HCT116 (cell line): ENCODE measurements at regions not wholly inside any gene's neighbourhood (a gene's known extent, or its start where the extent isn't known, plus 50 kb on each side); places are given as distances from the start of the nearest gene placed in this dataset.

Source experiments
- ATAC-seq: fragments of 200-7000 bp; cut with Tn5 transposase; 2 replicates; pipeline ENCODE4 v1.9.1; 2020; ENCODE audit warnings: mild to moderate bottlenecking, moderate library complexity
- BruUV-seq: library from RNA; stranded (reverse); fragments of 400-500 nt; replicated peaks from 2 replicates; lab custom pipeline; 2021; lab: Mats Ljungman, UMichigan
- CTCF ChIA-PET: fragments of 300-600 bp; sonication (Branson Sonifier 250); formaldehyde crosslinking; loops from one replicate; lab custom pipeline; 2021; ENCODE audit warnings: antibody characterized with exemption; lab: Charles Lee
- POLR2A ChIA-PET: fragments of 300-600, 350-600 bp; sonication (Branson Sonifier 250); formaldehyde crosslinking; loops from one replicate; lab custom pipeline; 2021; ENCODE audit warnings: antibody characterized with exemption; lab: Charles Lee
- RAD21 ChIA-PET, 2 experiments: fragments of 300-600 bp; sonication (Branson Sonifier 250); formaldehyde crosslinking; loops; one replicate each; lab custom pipeline; 2023; ENCODE audit warnings: low total read pairs in 2 of 2; ENCODE audit not compliant: uncharacterized antibody in 2 of 2, unreplicated experiment in 2 of 2, low non-redundant PET in 1 of 2; lab: Charles Lee
- DNase-seq: peaks from one replicate; pipeline ENCODE4 v3.0.0-alpha.2; 2010; ENCODE audit warnings: low read depth, low spot score
- H2AFZ ChIP-seq: fragments of 200-600 bp; shearing (Covaris generic), sonication (generic); 2 replicates; pipeline ENCODE4 v1.6.1; 2017; ENCODE audit warnings: low read depth, mixed run types, mixed read lengths, antibody characterized with exemption, low read length; ENCODE audit not compliant: poor library complexity, severe bottlenecking
- H3K27ac ChIP-seq: 2 replicates; pipeline ENCODE4 v1.5.1; 2012; ENCODE audit warnings: low read depth, low read length
- H3K27me3 ChIP-seq: fragments of 200-600 bp; sonication (generic); 2 replicates; pipeline ENCODE4 v1.6.1; 2016; ENCODE audit warnings: mixed run types, low read length, mixed read lengths; ENCODE audit not compliant: insufficient read depth
- H3K36me3 ChIP-seq, 2 experiments: fragments of 200-500 bp in 1 of 2; fragments of 200-600 bp in 1 of 2; sonication (Bioruptor generic) in 1 of 2; sonication (generic) in 1 of 2; 2 replicates each; pipeline versions ENCODE4 v1.5.1 to v1.6.1; 2014 to 2016; ENCODE audit warnings: low read length in 2 of 2, inconsistent platforms in 1 of 2, mixed read lengths in 1 of 2, mixed run types in 1 of 2; ENCODE audit not compliant: insufficient read depth in 2 of 2, control insufficient read depth in 1 of 2
- H3K4me1 ChIP-seq, 2 experiments: fragments of 200-600 bp in 1 of 2; sonication (generic) in 1 of 2; 2 replicates each; pipeline versions ENCODE4 v1.5.1 to v1.6.1; 2012 to 2017; ENCODE audit warnings: low read length in 2 of 2, inconsistent platforms in 1 of 2, mild to moderate bottlenecking in 1 of 2, mixed read lengths in 1 of 2, mixed run types in 1 of 2, moderate library complexity in 1 of 2; ENCODE audit not compliant: insufficient read depth in 2 of 2, control insufficient read depth in 1 of 2
- H3K4me2 ChIP-seq: fragments of 200-600 bp; sonication (generic); 2 replicates; pipeline ENCODE4 v1.6.1; 2017; ENCODE audit warnings: mixed run types, low read length, mixed read lengths
- H3K4me3 ChIP-seq, 2 experiments: fragments of 200-600 bp in 1 of 2; sonication (generic) in 1 of 2; replicated peaks in 1 of 2; 2 replicates each; pipeline ENCODE4 v1.5.1; 2011 to 2016; ENCODE audit warnings: low read length in 2 of 2, control low read depth in 1 of 2, low read depth in 1 of 2, mild to moderate bottlenecking in 1 of 2, mixed read lengths in 1 of 2, mixed run types in 1 of 2
- H3K79me2 ChIP-seq: fragments of 200-600 bp; sonication (generic); 2 replicates; pipeline ENCODE4 v1.6.1; 2017; ENCODE audit warnings: mild to moderate bottlenecking, mixed run types, low read length, moderate library complexity, mixed read lengths; ENCODE audit not compliant: insufficient read depth
- H3K9ac ChIP-seq: fragments of 200-600 bp; sonication (generic); 2 replicates; pipeline ENCODE4 v1.6.1; 2016; ENCODE audit warnings: low read length, mixed read lengths
- H3K9me2 ChIP-seq: fragments of 200-600 bp; sonication (generic), shearing (Covaris generic); 2 replicates; pipeline ENCODE4 v1.6.1; 2017; ENCODE audit warnings: mixed run types, mild to moderate bottlenecking, moderate library complexity; ENCODE audit not compliant: insufficient read depth
- H3K9me3 ChIP-seq, 2 experiments: fragments of 200-500 bp in 1 of 2; fragments of 200-600 bp in 1 of 2; sonication (Bioruptor generic) in 1 of 2; sonication (generic) in 1 of 2; 2 replicates each; pipeline ENCODE4 v1.6.1; 2014 to 2017; ENCODE audit warnings: low read length in 2 of 2, mixed read lengths in 2 of 2, inconsistent platforms in 1 of 2, low read depth in 1 of 2, mild to moderate bottlenecking in 1 of 2, mixed run types in 1 of 2, moderate library complexity in 1 of 2; ENCODE audit not compliant: control insufficient read depth in 1 of 2, insufficient read depth in 1 of 2
- H4K20me1 ChIP-seq: fragments of 200-600 bp; sonication (generic), shearing (Covaris generic); 2 replicates; pipeline ENCODE4 v1.6.1; 2017; ENCODE audit warnings: mixed run types, mild to moderate bottlenecking, moderate library complexity; ENCODE audit not compliant: insufficient read depth
- CTCF ChIP-seq, 3 experiments: fragments of 200-600 bp in 1 of 3; sonication (generic) in 1 of 3; IDR thresholded peaks in 2 of 3; conservative IDR thresholded peaks in 1 of 3; 2 replicates each; pipeline ENCODE4 v1.5.1; 2012 to 2017; ENCODE audit warnings: low read depth in 2 of 3, low read length in 2 of 3, antibody characterized with exemption in 1 of 3, borderline replicate concordance in 1 of 3, control low read depth in 1 of 3, mild to moderate bottlenecking in 1 of 3, mixed read lengths in 1 of 3, mixed run types in 1 of 3, moderate library complexity in 1 of 3; ENCODE audit not compliant: insufficient read depth in 1 of 3
- ELF1 ChIP-seq: IDR thresholded peaks from 2 replicates; pipeline ENCODE4 v1.6.1; 2012; ENCODE audit warnings: low read depth, borderline replicate concordance
- EZH2 ChIP-seq: fragments of 200-600 bp; sonication (generic); IDR thresholded peaks from 2 replicates; pipeline ENCODE4 v1.6.1; 2017; ENCODE audit warnings: antibody characterized with exemption, mixed run types
- EZH2phosphoT487 ChIP-seq: fragments of 200-600 bp; IDR thresholded peaks from 2 replicates; pipeline ENCODE4 v1.6.1; 2018; ENCODE audit warnings: antibody characterized with exemption, borderline replicate concordance
- FOSL1 ChIP-seq: IDR thresholded peaks from 2 replicates; pipeline ENCODE4 v1.6.1; 2012; ENCODE audit warnings: low read depth
- POLR2A ChIP-seq: IDR thresholded peaks from 2 replicates; pipeline ENCODE4 v1.7.0; 2011; ENCODE audit warnings: borderline replicate concordance; ENCODE audit not compliant: insufficient read depth, insufficient read length; ENCODE audit errors: extremely low read depth
- RAD21 ChIP-seq: IDR thresholded peaks from 2 replicates; pipeline ENCODE4 v1.6.1; 2012; ENCODE audit warnings: low read depth, mild to moderate bottlenecking
- REST ChIP-seq: IDR thresholded peaks from 2 replicates; pipeline ENCODE4 v1.6.1; 2012; ENCODE audit warnings: low read depth
- ZBTB33 ChIP-seq: IDR thresholded peaks from 2 replicates; pipeline ENCODE4 v1.6.1; 2011; ENCODE audit warnings: mild to moderate bottlenecking, low read length, moderate library complexity; ENCODE audit not compliant: insufficient replicate concordance; ENCODE audit errors: extremely low read depth
- ZFX ChIP-seq: fragments of 450-650 bp; IDR thresholded peaks from 2 replicates; pipeline ENCODE4 v1.6.1; 2017
- ZNF274 ChIP-seq: fragments of 200-500 bp; sonication (Bioruptor generic); IDR thresholded peaks from 2 replicates; pipeline ENCODE4 v1.6.1; 2014; ENCODE audit warnings: mild to moderate bottlenecking, low read depth, low read length, inconsistent platforms
- intact Hi-C: fragments of 100-400 bp; cut with micrococcal nuclease; formaldehyde crosslinking; loops from 2 replicates; pipeline ENCODE4 v1.10.0; 2022

- ATAC-seq (no peak), DNase-seq (no peak)
- Histone ChIP-seq H3K79me2 (no peaks in the 10 kb centered on the region), H2AFZ (no peak overlapping the region), H3K4me2 (no peak overlapping the region), H3K9me2 (no peaks in the 10 kb centered on the region), H3K9me3 (peaks cover 0 to 5% of the 10 kb centered on the region in 2 experiments; a peak in 2 of 4 replicates), H3K4me1 (no peaks in the 10 kb centered on the region), H3K9ac (no peak overlapping the region), H3K36me3 (no peaks in the 10 kb centered on the region), H3K27ac (no peak overlapping the region), H3K4me3 (no peak overlapping the region), H3K27me3 (no peaks in the 10 kb centered on the region), H4K20me1 (no peaks in the 10 kb centered on the region)
- RAD21 ChIA-PET: no interaction called here
- CTCF ChIA-PET: no interaction called here
- no peak for TF ChIP-seq ZNF274
- peak; percentile 34; the same call in 1 of the 2 replicates for TF ChIP-seq RAD21
- TF ChIP-seq CTCF (IDR thresholded peaks at IDR 0.05 in 2 of 3, conservative IDR thresholded peaks at IDR 0.05 in 1 of 3; ENCODE audit: borderline replicate concordance in 1 of 3, insufficient read depth in 1 of 3, low read depth in 2 of 3, low read length in 2 of 3): peak in 1 of 3 experiments; percentile 37; a peak in 2 of 6 replicates
- TF ChIP-seq EZH2phosphoT487: no peak
- POLR2A ChIA-PET: no interaction called here
- intact Hi-C loops: no loop called here
- no TSS peak for BruUV-seq
These were observed 802.9 kb downstream of the MAFB start for GRCh38 chr20:39885975-39886649.

- TF ChIP-seq ZBTB33 (no peak), FOSL1 (no peak), REST (no peak), POLR2A (no peak), ELF1 (no peak), RAD21 (no peak), EZH2 (no peak), ZFX (no peak)
- no peaks in the 10 kb centered on the region for H4K20me1 ChIP-seq
- H3K9me2 ChIP-seq: no peaks in the 10 kb centered on the region
- BruUV-seq: no TSS peak
- H3K4me2 ChIP-seq: no peak overlapping the region
- no peaks in the 10 kb centered on the region for H3K27me3 ChIP-seq
- no peaks in the 10 kb centered on the region for H3K79me2 ChIP-seq
- H2AFZ ChIP-seq: no peak overlapping the region
- intact Hi-C loops: no loop called here
- no peak overlapping the region for H3K9ac ChIP-seq
- CTCF ChIA-PET: no interaction called here
- ATAC-seq: no peak
- no peak overlapping the region for H3K27ac ChIP-seq
- no peak overlapping the region for H3K4me3 ChIP-seq
- no peak for DNase-seq
- H3K36me3 ChIP-seq: no peaks in the 10 kb centered on the region
- RAD21 ChIA-PET: no interaction called here
- POLR2A ChIA-PET: no interaction called here
- no peaks in the 10 kb centered on the region for H3K4me1 ChIP-seq
- H3K9me3 ChIP-seq: peaks cover 0 to 1% of the 10 kb centered on the region in 2 experiments; a peak in 2 of 4 replicates
These were observed 806.2 kb downstream of the MAFB start for GRCh38 chr20:39882806-39883205.
